NCI-H187 (cell line): ENCODE measurements at regions not wholly inside any gene's neighbourhood (a gene's known extent, or its start where the extent isn't known, plus 50 kb on each side); places are given as distances from the start of the nearest gene placed in this dataset.

Source experiments
- DNase-seq, 2 experiments: peaks; one replicate each; lab custom pipeline; 2025; lab: John Stamatoyannopoulos, UW

DNA sequence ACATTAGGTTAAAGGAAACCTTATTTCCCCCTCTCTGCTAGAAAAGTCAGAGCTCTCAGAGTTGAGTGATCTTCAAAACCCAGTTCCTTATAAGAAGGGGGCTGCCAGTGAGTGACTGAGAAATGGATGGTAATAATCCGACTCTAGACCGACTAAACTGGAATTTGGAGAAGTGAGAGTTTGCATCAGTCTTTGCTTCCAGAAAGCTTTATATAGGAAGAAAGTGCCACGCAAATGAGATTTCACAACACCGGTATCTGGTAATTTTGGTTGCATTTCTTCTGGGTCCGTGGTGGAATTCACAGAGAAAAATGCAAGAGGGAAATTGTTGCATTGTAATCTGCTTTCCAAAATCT, 271.4 kb downstream of the MAF start:
- no peak for DNase-seq

- no peak for DNase-seq
These were observed 272.0 kb downstream of the MAF start for GRCh38 chr16:79328402-79329165.

DNA sequence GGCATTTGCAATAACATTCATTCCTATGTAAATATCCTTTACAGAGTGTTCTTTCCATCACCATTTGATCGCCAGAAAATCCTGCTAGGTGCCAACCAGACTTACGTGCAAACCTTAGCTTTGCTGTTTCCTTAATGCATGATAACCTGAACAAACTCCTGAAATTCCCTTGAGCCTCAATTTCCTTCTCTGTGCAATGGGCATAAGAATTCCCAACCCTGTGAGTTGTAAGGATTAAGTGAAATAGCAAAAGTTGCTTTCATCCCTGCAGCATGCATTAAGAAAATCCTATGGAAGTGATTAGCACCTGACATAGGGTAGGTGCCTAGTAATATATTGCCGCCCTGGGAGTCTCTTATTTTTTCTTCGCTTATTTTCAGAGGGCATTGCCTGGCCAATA, 272.7 kb downstream of the MAF start:
- no peak for DNase-seq

GRCh38 chr16:79326549-79326948, 274.0 kb downstream of the MAF start:
- no peak for DNase-seq

GRCh38 chr16:79325226-79325945, 275.2 kb downstream of the MAF start:
- DNase-seq: no peak

DNA sequence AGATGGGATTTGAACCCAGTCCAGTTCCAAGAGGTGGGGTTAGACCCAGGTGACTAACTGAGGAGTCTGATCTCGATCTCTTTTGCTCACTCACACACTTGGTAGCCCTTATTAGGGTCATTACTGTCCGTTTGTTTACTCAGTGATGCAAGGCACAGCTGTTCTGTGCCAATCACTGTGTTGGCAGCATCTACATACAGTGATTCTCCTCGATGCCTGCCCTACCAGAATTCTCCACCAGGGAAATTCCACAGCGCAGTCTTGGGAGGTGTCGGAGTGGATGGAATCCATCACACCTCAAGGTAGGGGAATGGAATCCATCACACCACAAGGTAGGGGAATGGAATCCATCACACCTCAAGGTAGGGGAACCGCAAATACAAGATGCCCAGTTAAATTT, 279.6 kb downstream of the MAF start:
- no peak for DNase-seq

DNA sequence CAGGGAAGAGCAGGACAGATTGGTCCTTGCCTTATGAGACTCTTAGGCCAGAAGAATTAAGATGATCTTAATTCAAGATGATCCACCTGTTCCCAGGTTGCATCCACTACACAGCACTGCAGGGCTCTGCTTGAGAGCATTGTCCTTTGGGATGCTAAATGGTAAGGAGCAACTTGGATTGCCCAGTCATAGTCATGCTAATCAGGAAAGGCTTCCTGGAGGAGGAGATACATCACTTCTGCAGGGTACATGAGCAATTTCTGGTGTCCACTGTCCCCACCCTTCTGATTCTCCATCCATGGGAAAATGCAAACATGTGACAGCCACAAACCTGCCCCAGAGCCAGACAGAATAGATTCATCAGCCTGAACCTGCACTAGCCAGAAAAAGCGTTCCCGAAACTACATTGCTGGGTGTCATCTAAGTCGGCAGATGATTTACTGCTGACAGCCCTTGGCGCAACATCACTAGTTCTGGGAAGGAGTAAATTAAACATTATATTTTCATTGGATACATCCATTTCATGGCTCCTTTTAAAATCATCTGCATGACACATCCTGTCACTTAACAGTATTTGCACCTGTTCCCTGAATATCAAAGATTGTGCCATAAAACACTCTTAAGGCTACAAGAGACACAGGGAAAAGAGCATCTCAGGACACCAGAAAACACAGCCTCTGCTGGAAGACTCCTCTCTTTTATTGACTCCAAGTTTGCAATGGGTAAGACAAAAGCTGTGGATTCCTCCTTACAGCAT, 282.2 kb downstream of the MAF start:
- DNase-seq: peak; percentile 28 to 42

DNA sequence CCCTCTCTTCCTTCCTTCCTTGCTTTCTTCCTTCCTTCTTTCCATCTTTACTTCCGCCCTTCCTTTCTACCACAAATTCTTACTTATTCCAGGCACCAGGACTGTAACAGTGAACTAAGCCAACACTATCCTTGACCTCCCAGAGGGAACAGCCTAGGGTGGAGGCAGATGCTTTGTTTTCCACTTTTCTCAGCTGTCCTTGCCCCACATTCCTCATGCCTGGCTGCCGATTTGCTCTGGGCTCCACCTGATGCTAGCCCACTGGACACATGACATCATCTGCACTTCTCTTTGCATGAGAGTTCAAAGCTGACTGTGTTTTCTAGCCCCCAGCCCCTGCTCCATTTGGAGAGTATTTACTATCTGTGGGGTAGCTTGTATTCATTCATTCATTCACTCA, 283.0 kb downstream of the MAF start:
- no peak for DNase-seq

DNA sequence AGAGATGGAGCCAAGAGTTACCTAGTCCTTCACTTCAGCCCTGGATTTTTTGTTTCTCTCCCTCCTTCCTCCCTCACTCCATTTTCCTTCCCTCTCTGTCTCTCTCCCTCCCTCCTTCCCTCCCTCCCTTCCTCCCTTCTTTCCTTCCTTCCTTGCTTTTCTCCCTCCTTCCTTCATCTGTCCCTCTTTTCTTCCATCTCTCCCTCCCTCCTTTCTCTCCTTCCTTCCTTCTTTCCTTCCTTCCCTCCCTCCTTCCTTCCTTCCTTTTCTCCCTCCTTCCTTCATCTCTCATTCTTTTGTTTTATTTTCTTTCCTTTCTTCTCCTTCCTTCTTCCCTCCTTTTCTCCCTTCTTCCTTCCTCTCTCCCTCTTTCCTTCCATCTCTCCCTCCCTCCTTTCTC, 283.5 kb downstream of the MAF start:
- no peak for DNase-seq

GRCh38 chr16:79316004-79316458, 284.5 kb downstream of the MAF start:
- DNase-seq: no peak

DNA sequence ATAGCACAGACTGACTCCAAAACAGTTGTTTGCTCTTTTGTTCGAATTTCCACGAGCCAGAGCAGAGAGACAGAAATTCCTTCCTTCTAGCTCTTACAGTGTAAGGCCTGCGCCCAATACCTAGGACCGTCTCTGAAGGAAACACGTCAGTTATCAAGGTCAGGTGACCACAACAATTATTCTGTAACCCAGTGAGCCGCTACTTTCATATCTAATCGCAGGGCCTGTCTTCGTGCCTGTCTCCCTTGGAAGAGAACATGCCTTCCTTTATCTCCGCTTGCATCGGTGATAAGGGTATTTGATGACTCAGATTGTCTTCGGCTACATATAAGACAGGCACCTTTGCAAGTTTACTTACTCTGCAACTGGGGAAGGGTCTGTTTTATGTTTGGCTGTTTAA, 288.0 kb downstream of the MAF start:
- DNase-seq: no peak

DNA sequence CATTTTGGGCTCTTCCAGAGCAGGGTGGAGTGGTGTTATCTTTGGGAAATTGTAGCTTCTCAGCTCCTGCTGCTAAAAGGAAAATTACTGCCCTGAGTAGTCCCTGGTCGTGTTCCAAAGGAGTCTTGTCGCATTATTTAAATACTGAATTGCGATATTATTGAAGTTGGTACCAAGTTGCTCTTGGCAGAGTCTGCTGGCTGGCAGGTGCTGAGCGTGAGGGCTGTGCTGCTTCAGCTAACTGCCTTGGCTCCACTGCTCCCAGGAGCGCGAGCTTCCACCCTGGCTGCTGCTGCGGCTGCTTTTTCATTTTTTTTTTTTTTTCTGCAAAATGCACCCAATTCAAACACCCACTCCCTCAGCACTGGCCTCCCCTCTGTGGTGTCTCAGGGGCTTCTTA, 289.8 kb downstream of the MAF start:
- no peak for DNase-seq

GRCh38 chr16:79309606-79310005, 290.9 kb downstream of the MAF start:
- no peak for DNase-seq

DNA sequence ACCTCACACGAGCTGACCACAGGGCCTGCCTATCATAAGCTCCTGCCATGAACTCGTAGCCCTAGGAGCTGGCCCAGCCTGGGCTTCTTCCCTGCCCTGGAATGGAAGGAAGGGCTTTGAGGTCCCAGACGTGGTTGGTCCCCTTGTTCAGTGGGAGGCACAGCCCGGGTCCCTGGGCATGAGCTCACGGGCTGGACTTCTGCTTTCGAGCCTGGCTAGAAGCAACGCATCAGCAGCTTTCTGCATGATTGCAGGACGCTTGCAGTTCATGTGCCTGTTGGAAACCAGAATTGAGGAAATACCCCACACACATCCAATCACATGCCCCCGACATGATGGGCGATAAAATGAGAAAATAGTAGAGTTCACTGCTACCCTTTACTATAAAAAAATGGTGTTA, 293.3 kb downstream of the MAF start:
- no peak for DNase-seq

DNA sequence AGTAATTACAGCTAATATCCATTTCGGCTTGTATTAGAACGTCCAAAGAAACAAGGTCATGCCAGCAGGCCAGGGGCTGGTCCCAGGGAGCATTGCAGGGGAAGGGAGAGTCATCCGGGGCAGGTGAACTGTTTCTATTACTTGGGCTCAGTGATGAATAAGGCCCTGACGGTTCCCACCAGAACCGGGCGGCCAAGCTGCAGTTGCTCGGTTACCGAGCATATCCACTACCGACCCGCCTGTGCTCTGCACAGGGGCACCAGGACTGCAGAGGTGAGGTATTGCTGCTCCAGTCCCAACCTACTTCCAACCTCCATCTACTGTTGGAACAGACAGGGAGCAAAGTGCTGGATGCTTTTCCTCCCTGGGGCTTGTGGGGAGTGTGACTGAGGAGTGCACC, 295.5 kb downstream of the MAF start:
- no peak for DNase-seq

DNA sequence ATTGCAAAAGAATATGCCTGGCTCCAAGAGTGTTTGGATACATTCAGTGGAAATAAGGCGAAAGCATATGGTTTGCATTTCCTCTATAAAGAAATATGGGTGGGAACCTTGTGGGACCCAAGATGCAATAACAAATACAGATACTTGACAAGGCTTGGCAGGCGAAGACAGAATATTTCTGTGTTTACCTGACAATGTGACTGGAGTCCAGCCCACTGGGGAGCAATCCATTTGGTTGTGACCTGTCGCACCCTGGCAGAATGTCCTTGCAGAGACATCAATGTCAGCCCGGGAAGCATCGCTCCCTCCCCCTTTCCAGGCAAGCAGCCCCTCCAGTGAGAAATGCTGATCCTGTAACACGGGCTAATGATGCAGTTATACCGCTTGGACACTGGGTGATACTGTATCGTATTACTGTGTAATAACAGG, 296.6 kb downstream of the MAF start:
- no peak for DNase-seq

- no peak for DNase-seq
These were observed 297.3 kb downstream of the MAF start for GRCh38 chr16:79303206-79303605.

GRCh38 chr16:79302731-79303130, 297.8 kb downstream of the MAF start:
- no peak for DNase-seq

DNA sequence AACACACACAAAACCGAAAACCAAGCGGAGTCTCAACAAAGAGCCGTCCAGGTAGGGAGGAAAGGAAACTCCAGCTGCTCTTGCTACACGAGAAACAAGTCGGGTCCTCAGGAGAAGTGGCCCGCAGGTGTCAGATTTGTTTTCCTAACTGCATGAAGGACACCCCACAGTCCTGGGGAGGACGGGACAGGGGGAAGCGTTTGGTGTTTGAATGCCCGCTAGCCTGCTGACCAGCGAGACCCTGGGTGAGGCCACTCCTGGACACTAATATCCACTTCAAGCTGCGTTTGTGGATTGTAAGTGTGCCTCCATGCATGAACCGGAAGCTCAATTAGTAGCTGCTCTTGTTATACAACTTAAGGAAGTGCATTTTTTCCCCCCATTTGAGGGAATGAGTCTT, 299.5 kb downstream of the MAF start:
- no peak for DNase-seq

- no peak for DNase-seq
These were observed 301.4 kb downstream of the MAF start for GRCh38 chr16:79298894-79299799.

DNA sequence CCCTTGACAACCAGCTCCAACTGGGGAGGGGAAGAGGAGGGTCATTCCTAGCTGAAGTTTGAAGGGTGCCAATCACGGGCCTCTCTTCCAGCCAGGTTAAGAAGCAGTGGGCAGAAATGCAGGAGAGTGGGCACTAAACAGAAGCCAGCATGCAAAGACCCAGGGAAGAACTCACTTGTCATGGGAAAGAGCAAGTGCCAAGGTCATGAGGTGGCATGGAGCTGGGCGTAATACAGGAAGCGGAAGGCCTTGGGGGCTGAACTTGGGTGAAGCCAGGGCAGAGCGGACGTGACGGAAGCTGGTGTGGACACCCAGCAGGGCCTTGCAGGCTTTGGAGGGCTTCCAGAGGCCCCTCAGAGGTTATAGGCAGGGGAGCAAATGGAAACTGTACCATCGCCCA, 302.1 kb downstream of the MAF start:
- DNase-seq: no peak

DNA sequence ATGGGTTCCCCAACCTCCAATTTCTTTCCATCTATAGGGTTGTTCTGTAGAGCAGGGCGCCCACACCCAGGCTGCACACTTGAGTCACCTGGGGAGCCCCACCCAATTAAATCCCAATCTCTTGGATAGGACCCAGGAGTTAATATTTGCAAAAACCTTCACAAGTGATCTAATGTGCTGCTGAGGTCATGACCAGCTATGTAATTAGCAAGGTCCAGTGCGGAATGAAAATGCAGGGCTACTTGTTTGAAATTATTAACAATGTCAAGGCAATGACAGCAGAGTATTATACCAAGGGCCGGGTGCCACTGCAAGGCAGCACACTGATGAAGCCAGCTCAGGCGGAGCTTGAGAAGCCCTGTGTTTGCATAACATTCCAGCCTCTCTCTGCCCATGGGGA, 302.7 kb downstream of the MAF start:
- no peak for DNase-seq
